ENCODE measurements at regions not wholly inside any gene's neighbourhood (a gene's known extent, or its start where the extent isn't known, plus 50 kb on each side); places are given as distances from the start of the nearest gene placed in this dataset.

GRCh38 chr16:79806757-79807156 lies 206.2 kb upstream of the MAF start:
- no peak overlapping the region for H3K4me3 ChIP-seq (replicated peaks; ENCODE audit: low read depth, low read length)
- no peak for DNase-seq (ENCODE audit: low read depth)
- TF ChIP-seq, protein P1, sequence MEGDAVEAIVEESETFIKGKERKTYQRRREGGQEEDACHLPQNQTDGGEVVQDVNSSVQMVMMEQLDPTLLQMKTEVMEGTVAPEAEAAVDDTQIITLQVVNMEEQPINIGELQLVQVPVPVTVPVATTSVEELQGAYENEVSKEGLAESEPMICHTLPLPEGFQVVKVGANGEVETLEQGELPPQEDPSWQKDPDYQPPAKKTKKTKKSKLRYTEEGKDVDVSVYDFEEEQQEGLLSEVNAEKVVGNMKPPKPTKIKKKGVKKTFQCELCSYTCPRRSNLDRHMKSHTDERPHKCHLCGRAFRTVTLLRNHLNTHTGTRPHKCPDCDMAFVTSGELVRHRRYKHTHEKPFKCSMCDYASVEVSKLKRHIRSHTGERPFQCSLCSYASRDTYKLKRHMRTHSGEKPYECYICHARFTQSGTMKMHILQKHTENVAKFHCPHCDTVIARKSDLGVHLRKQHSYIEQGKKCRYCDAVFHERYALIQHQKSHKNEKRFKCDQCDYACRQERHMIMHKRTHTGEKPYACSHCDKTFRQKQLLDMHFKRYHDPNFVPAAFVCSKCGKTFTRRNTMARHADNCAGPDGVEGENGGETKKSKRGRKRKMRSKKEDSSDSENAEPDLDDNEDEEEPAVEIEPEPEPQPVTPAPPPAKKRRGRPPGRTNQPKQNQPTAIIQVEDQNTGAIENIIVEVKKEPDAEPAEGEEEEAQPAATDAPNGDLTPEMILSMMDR (IDR thresholded peaks at IDR 0.05; ENCODE audit: low read length, missing control alignments), result no peak

DNA sequence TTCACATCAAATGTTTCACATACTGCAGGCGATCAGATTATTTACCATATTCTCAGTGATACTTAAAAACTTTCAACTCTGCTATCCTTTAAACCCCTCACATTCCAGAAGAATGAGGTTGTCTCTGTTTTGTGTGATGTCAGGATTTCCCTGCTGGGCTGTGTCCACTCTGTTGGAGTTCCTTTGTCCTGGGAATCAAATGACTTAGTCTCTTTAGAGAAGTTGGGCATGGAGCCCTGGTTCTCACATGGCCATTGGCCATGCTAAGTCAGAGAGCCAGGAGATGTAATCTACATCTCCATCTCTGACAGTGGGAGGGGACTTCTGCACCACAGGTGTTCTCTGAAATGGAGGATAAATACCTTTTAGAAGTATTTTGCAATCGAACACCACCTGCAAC lies 205.1 kb upstream of the MAF start:
- DNase-seq (ENCODE audit: low read depth), result no peak
- no peak overlapping the region for H3K4me3 ChIP-seq (replicated peaks; ENCODE audit: low read depth, low read length)
- TF ChIP-seq, protein P1 (IDR thresholded peaks at IDR 0.05; ENCODE audit: low read length, missing control alignments), result no peak

DNA sequence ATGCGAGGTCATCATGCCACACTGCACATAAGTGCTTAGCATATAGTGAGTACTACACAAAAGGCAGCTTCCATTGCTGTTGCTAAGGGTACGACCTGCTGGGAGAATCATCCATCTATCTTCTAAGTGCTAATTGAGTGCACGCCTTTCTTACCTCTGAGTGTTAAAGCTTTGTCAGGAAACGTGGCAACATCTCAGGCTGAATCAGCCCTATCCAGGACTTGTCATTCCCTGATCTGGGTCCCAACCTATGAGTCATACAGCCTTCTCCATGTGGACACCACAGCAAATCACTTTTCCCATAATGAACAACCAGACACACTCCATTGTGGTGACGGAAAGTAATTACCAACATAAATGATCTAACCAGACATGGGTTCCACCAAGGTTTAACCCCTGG lies 201.1 kb upstream of the MAF start:
- TF ChIP-seq, protein P1 (IDR thresholded peaks at IDR 0.05; ENCODE audit: low read length, missing control alignments), result no peak
- no peak overlapping the region for H3K4me3 ChIP-seq (replicated peaks; ENCODE audit: low read depth, low read length)
- DNase-seq (ENCODE audit: low read depth), result no peak

DNA sequence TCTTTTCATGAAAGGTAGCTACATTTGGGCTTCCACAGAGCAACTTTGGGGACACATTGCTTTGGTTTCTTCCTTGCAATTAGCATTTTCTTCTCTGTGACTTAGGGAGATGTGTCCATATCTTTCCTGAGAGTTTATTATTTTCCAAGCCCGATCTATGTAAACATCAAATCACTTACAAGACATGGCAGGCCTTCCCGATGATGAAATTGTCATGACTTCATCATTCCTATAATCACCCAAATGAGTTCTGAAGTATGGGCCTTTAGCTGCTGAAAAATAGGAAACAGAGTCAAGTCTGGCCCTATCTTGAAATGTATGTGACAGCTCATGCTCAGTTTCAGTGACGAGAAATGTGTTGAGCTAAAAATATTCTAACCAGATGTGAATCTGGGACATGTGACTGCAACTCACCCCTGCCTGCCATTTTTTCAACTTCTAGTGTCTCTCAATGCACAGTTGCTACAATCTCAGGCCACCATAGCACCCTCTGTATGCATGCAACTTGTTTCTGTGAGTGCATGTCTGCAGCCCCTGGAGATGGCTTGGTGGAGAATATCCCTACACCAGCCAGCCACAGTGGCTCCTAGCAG lies 199.6 kb upstream of the MAF start:
- DNase-seq (ENCODE audit: low read depth), result no peak
- no peak overlapping the region for H3K4me3 ChIP-seq (replicated peaks; ENCODE audit: low read depth, low read length)
- TF ChIP-seq, protein P1 (IDR thresholded peaks at IDR 0.05; ENCODE audit: low read length, missing control alignments), result no peak

DNA sequence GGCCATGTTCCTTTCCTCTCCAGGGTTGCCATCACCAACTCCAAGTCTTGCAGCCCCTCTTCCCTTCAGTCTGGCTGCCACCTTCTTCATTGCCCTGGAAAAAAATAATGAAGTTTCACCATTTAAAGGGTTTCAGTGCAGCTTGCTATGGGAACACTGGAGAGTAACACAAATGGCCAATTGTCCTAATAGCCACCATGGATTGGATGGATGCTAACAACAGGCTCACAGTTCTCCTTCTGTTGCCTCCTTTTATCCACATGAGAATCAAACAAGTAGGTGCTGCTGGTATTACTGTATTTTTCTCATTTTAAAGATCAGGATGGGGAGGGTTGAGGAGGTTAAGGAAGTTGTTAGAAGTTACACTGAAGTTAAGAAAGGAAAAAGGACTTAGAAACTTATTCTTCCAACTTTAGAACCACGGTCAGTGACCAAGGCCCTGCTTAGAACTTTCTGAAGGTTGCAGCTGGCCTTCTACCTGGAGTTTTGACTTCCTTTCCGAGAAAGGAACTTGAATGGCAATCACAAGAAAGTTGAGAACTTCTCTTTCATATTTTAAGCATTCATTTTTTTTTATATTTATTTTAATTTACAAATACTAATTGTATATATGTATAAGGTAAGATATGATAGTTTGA lies 198.0 kb upstream of the MAF start:
- no peak overlapping the region for H3K4me3 ChIP-seq (replicated peaks; ENCODE audit: low read depth, low read length)
- TF ChIP-seq, protein P1 (IDR thresholded peaks at IDR 0.05; ENCODE audit: low read length, missing control alignments), result no peak
- DNase-seq (ENCODE audit: low read depth), result no peak

GRCh38 chr16:79797486-79797885 lies 196.9 kb upstream of the MAF start:
- no peak for DNase-seq (ENCODE audit: low read depth)
- TF ChIP-seq, protein P1 (IDR thresholded peaks at IDR 0.05; ENCODE audit: low read length, missing control alignments), result no peak
- H3K4me3 ChIP-seq (replicated peaks; ENCODE audit: low read depth, low read length), result no peak overlapping the region

DNA sequence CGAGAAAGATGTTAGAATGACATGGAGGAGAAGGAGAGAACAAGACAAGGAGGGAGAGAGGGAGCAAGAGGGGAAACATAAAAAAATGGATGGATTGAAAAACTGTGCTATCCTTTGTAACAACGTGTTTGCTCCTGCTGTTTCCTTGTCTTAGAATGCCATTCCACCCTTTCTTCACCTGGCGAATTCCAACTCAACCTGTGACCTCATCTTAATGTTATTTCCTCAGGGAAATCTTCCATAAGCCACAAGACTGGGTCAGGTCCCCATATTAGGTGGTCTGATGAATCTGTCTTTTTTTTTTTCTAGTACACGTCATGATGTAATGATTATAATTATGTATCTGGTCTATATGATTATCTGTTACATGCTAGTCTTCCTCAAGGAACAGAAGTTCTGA lies 195.0 kb upstream of the MAF start:
- DNase-seq (ENCODE audit: low read depth), result no peak
- H3K4me3 ChIP-seq (replicated peaks; ENCODE audit: low read depth, low read length), result no peak overlapping the region
- TF ChIP-seq, protein P1 (IDR thresholded peaks at IDR 0.05; ENCODE audit: low read length, missing control alignments), result no peak
